NCI-H146 treated with DMSO at 0.1 percent for 48 hours (cell line): ENCODE measurements at regions not wholly inside any gene's neighbourhood (a gene's known extent, or its start where the extent isn't known, plus 50 kb on each side); places are given as distances from the start of the nearest gene placed in this dataset.

Experiments used
- DNase-seq: peaks from one replicate; lab custom pipeline; 2025; ENCODE audit not compliant: unreplicated experiment; lab: John Stamatoyannopoulos, UW

DNA sequence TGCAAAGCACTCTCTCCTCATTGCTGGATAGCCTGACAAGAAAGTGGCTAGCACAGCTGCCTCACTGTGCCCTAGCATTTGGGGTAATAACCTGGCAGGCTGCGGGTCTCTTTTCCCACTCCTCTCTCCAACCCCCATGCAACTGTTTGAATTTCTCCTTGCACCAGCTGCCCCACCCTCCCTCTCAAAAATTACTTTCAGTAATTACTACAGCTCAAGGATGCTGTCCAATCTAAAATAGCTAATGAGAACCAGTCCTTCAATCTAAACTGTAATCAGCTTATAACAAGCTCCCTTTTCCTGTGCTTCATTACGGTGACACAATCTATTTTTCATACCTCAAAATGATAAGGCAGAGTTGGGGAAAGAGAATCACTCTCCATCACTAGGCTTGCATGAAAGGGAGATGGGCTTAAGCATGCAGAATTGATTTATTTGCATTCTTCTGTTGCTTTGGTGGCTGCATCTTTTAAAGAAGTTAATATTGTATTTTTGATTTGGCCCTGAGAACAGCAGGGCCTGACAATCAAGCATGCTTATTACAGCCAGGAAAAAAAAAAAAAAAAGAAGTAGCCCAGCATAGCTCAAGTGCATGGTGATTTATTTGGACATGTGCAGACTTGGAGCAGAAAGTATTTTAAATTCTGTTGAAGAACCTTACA, 881.8 kb downstream of the SLC4A3 start:
- DNase-seq, result no peak

DNA sequence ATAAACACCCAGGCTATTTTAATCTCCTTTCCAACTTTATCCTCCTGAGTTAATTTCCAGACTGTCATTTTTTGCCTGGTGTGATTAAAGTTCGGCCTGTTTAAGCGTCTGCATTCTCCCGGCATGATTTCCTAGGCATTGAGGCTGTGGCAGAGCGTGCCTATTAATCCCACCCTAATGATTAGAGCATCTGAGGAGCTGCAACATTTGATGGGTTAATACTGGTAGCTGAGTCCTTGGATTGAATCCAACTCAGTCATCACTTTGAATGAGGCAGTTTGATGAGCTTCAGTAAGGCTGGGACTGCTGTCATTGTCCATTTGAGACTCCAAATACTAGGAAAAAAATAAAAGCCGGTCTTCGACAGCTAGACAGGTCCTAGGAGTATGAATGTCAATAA, 882.5 kb downstream of the SLC4A3 start:
- DNase-seq, result peak; percentile 16

DNA sequence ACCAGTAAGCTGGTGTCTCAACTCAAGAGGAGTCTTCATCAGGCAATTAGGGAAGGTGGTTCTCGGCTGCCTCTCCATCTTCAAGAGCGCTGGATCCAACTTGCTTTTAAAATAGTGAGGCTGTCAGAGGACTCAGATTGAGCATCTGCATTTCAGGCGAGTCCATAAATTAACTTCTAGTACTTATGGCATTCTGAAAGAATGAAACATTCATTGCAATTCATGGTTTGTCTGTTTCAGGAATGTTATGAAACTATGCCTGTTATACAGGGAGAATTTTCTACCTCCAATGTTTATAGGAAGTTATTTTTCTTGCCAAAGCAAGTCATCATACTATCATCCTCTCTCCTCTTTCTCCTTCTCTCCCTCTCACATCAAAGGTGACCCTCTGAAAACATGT, 883.2 kb downstream of the SLC4A3 start:
- no peak for DNase-seq

DNA sequence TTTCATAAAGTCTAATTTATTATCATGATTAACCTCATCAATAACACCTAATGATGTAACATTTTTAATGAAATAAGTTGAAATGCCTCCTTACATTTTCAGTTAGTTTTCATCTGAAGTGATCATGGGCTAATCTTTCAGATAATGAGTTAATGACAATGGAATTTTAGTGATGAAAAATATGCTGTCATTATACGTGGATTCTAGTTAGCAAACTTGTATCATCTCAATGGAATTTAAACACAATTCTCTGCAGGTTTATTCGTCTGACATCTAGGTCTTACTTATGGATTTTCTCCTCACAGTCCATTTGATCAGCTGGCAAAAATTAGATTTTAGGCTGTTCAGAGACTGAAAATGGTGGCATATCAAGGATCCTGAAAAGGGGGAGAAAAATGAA, 885.0 kb downstream of the SLC4A3 start:
- no peak for DNase-seq

DNA sequence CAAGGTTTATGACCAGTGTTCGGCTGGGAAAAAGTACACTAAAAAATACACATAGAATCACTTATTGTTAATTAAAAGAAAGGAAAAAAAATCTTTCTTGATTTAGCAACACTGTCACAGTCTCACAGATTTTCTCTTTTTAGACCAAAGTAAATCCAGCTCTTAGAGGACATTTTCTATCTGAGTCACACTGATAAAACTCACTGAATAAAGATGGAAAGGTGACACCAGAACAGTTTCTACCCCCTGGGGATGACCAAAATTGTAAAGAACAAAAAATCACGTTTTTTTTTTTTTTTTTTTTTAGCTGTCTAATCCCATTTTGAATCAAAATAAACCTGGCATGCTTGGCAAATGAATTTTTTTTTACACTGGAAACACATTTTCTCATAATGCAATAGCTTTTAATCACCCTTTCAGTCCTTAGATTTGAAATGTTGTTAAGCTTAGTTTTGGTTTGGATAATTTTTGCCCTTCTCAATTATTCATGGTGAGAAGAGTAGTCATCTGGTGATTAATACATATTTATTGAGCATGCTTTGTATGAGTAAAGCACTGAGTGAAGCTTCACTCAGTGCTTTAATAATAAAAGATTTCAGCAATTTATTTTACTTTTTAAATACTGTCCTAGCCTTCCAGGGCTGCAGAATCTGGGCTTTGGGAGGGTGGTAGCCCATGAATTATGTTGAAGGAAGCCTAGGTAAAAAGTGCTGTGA, 886.3 kb downstream of the SLC4A3 start:
- peak; percentile 3 for DNase-seq

DNA sequence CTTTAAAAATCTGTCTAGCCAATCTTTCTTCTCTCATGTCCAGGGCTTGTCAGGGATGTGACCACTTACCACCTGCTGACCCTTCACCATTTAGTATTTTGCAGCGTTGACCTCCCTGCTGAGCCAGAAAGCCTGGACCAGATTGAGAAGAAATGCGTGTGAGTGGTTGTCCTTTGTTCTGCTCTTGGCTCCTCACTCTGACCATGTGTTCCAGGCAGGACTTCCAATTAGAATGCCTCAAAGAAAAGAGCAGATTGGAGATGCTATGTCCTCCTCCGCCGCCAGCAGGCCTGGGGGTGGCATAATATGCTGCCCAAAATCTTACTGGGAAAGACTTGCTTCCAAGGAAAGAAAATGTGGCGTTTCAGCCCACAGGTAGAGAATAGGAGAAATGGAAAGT, 894.1 kb downstream of the SLC4A3 start:
- peak; percentile 67 for DNase-seq

DNA sequence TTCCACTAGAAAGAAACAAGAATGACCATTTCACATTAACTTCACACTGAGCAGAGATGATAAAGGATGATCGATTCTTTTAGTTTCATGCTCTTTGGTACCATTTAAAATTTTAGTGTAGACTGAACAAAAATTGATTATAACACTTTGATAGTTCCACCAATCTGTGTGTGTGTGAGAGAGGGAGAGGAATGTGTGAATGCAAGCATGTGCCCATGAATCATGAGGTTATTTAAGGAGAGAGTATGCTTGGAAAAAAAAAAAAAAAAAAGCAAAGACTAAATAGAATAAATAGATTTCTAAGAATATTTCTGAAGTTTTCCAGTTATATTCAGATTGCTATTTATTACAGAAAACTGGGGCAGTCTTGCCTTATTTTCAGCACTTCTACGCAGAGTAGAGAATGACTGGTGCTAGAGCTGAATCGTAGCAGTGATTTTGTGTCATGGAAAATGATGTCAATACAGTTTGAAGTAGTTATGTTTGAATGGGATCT, 900.8 kb downstream of the SLC4A3 start:
- DNase-seq, result no peak

DNA sequence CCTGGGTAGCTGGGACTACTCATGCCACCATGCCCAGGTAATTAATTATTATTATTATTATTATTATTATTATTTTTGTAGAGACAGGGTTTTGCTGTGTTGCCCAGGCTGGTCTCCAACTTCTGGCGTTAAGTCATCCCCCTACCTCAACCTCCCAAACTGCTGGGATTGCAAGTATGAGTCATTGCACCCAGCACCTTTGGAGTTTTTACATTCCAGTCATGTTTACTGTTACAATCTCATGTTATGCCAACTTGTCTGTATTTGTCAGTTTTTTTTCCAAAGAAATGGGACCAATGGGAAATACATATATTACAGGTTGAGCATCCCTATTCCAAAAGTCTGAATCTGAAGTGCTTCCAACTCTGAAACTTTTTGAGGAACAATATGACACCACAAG, 903.8 kb downstream of the SLC4A3 start:
- DNase-seq, result no peak

DNA sequence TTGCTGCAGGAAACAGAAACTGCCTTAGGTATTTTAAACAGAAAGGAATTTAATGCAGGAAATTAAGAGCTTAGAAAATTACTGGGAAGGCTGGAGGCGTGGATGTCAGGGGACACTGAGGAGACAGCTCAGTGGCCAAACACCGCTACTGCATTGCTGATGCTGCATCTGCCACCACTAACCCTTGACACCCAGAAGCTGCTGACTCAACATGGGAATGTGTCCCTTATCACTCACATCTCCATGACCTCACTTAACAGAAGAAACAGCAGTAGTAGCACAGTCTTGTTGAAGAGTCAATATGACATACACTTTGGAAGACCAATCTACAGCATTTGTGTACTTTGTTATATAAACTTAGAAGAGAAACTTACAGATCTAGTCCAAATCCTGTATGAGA, 906.1 kb downstream of the SLC4A3 start:
- DNase-seq, result no peak

DNA sequence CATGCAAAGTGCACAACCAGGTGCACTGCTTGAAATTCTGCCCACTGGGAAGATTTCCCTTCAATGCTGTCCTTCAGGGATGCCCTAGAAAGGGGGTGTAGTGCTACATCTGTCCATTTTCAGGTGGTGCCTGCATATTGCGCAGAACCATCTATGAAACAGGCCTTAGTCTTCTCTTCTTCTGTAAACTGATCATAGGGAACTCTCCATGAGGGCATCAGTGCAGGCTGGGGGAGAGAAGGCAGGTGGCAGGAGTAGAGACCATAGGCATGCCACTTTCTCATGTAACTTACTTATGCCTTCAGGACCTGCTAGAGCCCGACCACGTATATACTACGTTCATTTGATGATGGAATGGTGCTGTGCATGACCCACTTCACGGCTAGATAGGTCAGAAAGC, 912.1 kb downstream of the SLC4A3 start:
- DNase-seq, result no peak

DNA sequence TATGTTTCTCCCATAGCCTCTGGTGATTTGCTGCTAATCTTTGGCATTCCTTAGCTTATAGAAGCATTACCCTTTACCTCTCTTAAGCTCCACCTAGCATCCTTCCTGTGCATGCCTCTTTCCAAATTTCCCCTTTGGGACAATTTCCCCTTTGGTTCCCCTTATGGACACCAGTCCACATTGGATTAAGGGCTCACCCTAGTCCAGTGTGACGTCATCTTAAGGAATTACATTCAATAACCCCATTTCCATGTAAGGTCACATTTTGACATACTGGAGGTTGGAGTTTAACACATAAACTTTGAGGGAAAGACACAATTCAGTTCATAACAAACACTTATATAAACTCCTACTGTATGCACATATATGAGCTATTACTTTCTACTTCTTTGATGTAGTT, 916.6 kb downstream of the SLC4A3 start:
- no peak for DNase-seq

DNA sequence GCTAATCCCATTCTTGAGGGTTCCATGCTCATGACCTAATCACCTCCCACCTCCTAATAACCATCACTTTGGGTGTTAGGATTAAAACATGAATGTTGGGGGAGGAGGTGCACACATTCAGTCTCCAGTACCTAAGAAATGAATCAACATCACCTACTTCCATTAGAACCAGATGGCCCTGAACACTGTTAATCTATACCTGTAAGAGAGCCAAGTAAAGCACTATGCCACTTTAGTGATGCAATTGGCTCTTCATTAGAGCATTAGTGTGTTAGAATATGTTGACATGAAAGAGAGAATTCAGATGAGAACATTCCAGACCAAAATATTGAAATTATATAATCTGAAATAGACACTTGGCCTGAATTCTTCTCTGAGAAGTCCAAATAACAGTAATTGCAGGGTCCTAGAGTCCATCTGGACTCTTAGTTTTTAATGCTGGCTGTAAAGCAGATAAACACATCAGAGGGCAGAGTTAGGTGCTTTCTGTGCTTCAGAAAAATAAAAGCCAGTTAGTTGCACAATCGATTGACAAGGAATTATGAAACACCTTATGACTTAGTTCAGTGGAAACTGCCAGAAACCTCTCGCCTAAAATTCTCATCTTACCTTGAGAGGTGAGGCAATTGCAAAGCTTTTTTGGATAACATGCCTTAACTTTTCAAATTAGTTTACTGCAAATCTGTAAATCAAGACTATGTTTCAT, 923.7 kb downstream of the SLC4A3 start:
- no peak for DNase-seq

DNA sequence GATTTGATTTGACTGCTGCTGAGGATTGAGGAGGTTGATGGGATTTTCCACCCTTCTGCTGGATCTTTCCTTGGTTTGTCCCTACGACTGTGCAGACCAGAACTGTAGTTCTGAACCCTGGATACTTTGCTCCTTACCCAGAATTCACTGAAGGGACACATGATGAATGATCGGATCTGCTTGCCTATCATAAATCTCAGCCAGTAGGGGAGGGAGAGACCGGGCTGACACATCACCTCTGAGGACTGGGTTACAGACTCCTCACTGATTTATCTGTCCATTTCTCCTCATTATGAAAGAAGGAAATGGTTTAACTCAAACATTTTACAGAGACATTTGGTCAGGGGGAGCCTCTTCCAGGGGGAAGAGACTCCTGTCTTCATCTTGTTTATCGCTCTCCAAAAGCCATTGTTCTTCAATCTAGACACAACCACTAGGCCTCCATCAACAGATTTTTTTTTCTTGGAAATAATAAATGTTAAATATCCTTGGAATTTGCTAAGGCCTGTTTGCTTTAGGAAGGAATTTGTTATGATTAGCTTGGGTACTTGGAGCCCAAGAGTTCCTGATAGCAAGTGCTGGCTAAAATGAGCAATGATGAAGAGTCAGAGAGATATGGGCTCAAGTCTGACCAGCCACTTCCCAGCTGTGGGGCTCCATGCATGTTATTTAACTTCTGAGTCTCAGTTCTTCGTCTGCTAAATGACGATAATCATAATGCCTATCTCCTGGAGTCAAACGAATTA, 925.5 kb downstream of the SLC4A3 start:
- no peak for DNase-seq

DNA sequence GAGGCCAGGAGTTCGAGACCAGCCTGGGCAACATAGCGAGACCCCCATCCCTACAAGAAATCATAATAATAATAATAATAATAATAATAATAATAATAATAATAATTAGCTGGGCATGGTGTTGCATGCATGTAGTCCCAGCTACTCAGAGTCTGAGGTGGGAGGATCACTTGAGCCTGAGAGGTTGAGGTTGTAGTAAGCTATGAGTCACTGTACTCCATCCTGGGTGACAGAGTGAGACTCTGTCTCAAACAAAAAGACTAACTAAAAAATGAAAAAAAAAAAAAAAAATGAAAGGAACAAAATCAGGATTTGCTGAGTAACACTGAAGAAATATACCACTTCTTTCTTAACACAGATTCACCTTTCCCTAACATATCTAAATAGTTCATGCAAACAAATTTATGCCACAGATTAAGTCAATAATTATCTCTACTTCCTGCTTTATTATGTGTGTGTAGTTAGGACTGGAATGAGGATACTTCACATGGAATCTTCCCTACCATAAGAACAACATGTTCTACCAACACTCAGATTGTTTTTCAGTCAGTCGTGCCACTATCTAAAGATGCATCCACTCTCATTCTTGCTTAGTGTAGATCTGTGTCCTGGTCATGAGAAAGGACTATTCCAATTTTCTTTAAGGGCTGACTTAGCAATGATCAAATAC, 928.7 kb downstream of the SLC4A3 start:
- DNase-seq, result no peak

DNA sequence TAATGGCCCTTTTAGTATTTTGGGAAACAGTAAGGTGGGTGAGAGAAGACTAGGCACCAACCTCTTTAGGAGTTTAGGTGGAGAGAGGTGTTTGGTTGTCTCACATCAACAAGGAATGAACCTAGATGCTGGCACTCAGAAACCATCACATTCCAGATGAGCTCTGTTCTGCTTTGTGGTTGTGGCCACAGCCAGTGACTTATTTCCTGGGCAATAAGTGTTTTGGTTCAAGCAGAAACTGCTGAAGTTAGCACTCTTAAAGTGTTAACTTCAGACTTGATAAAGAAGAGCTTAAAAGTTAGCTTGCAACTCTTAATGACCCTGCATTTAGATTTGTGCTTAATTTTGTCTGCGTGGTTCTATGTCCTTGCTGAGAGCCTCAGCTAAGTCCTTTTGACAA, 929.2 kb downstream of the SLC4A3 start:
- no peak for DNase-seq

DNA sequence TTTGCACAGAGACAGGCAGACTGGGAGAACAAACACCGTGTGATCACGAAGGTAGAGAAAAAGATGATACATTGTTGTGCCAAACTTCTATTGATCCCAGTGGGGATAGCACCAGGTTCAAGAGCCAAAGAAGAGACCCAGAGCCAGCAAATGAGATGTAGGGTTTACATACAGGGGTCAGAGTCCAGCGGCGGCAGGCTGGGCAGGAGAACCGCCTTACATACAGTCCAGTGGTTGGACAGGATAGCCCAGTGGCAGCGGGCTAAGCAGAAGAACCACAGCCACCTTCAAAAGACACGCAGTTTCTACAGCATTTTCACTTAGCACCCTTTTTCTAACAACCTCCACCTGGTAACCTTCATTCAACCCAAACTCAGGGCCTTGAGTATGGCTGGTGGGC, 932.8 kb downstream of the SLC4A3 start:
- no peak for DNase-seq

DNA sequence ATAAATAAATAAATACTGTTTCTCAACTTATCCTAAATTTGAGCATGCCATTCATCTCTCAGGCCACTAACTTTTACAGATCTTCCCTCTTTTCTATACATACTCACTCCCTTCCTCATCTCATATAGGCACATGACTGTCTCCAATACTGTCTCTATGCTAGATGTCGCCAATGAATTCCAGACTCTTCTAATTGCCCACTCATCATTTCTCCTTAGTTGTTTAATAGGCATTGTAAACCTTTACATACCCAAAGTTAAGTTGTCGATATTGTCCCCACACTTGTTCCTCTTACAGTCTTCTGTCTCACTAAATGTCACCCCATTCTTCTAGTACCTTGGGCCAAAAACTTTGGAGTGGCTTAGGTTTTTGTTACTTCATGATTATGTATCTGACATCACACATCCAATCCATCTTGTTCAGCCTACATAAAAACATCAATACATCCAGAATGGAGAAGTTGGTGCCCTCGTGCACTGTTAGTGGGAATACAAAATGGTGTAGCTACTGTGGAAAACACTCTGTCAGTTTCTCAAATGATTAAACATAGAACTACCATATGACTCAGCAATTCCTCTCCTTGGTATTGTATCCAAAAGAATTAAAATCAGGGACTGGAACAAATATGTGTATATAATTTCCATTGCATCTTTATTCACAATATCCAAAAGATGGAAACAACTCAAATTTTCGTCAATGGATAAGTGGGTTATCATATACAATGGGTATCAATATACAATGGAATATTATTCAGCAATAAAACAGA, 935.1 kb downstream of the SLC4A3 start:
- no peak for DNase-seq

DNA sequence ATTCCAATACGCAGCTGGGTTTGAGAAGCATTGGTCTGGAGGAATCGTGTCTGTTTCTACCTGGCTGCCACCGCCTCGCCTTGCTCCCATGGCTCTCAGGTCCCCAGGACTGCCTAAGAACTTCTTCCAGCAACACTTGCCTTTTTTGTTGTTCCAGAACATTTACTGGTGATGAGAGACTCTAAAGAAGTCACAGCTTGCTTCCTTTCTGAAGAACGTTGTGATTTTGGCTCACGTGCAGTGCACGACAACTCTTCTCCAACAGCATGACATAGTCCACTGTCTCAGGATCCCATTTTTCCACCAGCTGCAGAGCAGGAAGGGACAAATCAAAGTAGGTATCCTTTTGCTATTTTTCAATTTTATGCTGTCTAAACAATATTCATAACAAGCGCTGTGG, 940.9 kb downstream of the SLC4A3 start:
- DNase-seq, result no peak

DNA sequence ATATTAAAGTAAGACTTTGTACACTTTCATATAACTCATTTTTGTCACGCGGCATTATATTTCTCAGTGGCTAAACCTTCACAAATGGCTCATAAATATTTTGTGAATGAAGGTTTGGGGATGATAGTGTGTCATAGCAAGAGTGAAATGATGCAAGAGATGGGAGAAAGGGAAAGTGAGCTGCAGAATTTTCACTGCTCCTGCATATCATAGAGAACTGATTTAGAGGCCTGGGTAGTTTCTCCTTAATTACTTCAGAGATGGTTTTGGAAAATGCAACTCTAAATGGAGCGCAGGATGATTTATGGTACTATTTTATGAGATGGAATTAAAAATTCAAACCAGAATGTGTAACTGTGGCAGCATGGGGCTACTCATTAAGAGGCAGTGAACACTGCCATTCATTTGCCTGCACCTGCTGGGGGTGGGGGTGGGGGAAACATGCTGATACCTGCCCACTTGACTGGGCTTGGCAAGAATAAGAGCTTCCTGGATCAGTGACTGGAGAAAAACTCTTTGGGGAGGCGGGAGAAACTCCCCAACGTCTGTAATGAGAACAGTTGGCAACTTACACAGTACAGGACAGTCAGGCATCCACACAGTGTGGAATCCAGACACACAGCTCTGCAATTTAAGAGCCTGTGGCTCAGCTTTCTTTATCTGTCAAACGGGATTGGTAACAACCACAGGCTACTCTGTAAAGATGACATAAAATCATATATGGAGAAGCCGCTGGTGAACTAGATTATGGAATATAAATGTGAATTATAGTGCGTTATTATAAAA, 941.9 kb downstream of the SLC4A3 start:
- DNase-seq, result peak; percentile 68
